SU-DHL-6 (cell line): ENCODE measurements at regions not wholly inside any gene's neighbourhood (a gene's known extent, or its start where the extent isn't known, plus 50 kb on each side); places are given as distances from the start of the nearest gene placed in this dataset.
"Not testable (repeated sequence)": the region's sequence is repeated elsewhere in the genome, so short reads cannot be mapped to it uniquely, and the experiment has no call there.

Source experiments
- H2AFZ ChIP-seq: fragments of 200-600 bp; sonication (generic); 2 replicates; pipeline ENCODE4 v1.6.1; 2014; ENCODE audit warnings: low read depth, mild to moderate bottlenecking, moderate library complexity, mixed read lengths, antibody characterized with exemption, low read length; ENCODE audit not compliant: severe bottlenecking
- H3F3A ChIP-seq: fragments of 200-600 bp; shearing (Covaris generic); 2 replicates; pipeline ENCODE4 v1.6.0; 2016; ENCODE audit warnings: antibody characterized with exemption, mild to moderate bottlenecking; ENCODE audit not compliant: insufficient read depth
- H3K27ac ChIP-seq: fragments of 200-600 bp; sonication (generic); 2 replicates; pipeline ENCODE4 v1.5.1; 2016; ENCODE audit warnings: low read depth, mild to moderate bottlenecking, low read length, moderate library complexity, mixed read lengths
- H3K27me3 ChIP-seq: fragments of 200-600 bp; sonication (generic), shearing (Covaris generic); 2 replicates; pipeline ENCODE4 v1.6.0; 2014; ENCODE audit warnings: mild to moderate bottlenecking, low read length
- H3K36me3 ChIP-seq: fragments of 200-600 bp; sonication (generic); 2 replicates; pipeline ENCODE4 v1.6.1; 2014; ENCODE audit warnings: mild to moderate bottlenecking, low read length, mixed read lengths
- H3K4me2 ChIP-seq: fragments of 300-600, 200-600 bp; shearing (Covaris generic), sonication (generic); 2 replicates; pipeline ENCODE4 v1.6.0; 2014; ENCODE audit warnings: low read length, low read depth, mild to moderate bottlenecking; ENCODE audit not compliant: poor library complexity, severe bottlenecking
- H3K4me3 ChIP-seq: fragments of 200-600 bp; sonication (generic); 2 replicates; pipeline ENCODE4 v1.5.1; 2014; ENCODE audit warnings: antibody characterized with exemption, low read length, mild to moderate bottlenecking, mixed read lengths; ENCODE audit not compliant: insufficient read depth, poor library complexity, severe bottlenecking
- H3K79me2 ChIP-seq: fragments of 200-600 bp; sonication (generic); 2 replicates; pipeline ENCODE4 v1.6.1; 2014; ENCODE audit warnings: mild to moderate bottlenecking, low read length, moderate library complexity; ENCODE audit not compliant: insufficient read depth
- H3K9ac ChIP-seq: fragments of 200-600 bp; sonication (generic); 2 replicates; pipeline ENCODE4 v1.7.0; 2014; ENCODE audit warnings: mild to moderate bottlenecking, low read length
- H3K9me2 ChIP-seq: fragments of 200-600 bp; sonication (generic); replicated peaks from 2 replicates; pipeline ENCODE4 v1.6.1; 2014; ENCODE audit warnings: low read length; ENCODE audit not compliant: insufficient read depth
- H3K9me3 ChIP-seq: fragments of 200-600 bp; sonication (generic); 2 replicates; pipeline ENCODE4 v1.6.1; 2014; ENCODE audit warnings: low read length, mixed read lengths; ENCODE audit not compliant: insufficient read depth
- H4K20me1 ChIP-seq: fragments of 200-600 bp; sonication (generic); 2 replicates; pipeline ENCODE4 v1.6.1; 2014; ENCODE audit warnings: low read depth, mild to moderate bottlenecking, antibody characterized with exemption, low read length, moderate library complexity, mixed read lengths

- not testable (repeated sequence) for H3K4me3 ChIP-seq, H3K9me3 ChIP-seq, H3K9me2 ChIP-seq, H3K27me3 ChIP-seq, H2AFZ ChIP-seq, H3F3A ChIP-seq, H3K36me3 ChIP-seq, H3K27ac ChIP-seq, H3K9ac ChIP-seq, H4K20me1 ChIP-seq, H3K4me2 ChIP-seq, H3K79me2 ChIP-seq
Observed at GRCh38 chr7:153989742-153990425, 62.3 kb upstream of the DPP6 start.

GRCh38 chr7:153991471-153991870 is 60.7 kb upstream of the DPP6 start:
- not testable (repeated sequence) for H3K9ac ChIP-seq, H3K36me3 ChIP-seq, H3K9me2 ChIP-seq, H3K4me3 ChIP-seq, H3K27me3 ChIP-seq, H4K20me1 ChIP-seq, H3K9me3 ChIP-seq, H3F3A ChIP-seq, H3K4me2 ChIP-seq, H3K27ac ChIP-seq, H2AFZ ChIP-seq, H3K79me2 ChIP-seq

DNA sequence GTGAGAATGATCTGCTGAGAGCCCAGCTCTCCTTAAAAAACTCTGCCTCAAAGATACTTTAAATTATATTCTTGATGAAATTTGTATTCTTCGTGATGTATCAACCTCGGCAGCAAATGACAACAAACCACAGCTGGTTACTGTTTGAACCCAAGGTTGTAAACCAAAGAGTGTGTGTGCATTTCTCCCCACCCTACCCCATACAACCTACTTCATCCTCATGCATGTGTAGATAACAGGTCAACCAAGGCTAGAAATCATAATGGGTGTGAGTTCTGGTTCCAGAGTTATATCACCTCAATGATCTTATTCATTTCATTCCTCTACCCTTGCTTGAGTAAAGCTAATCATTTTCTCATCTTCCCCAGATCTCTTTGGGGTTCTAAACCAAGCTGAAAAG is 58.8 kb upstream of the DPP6 start:
- H3K79me2 ChIP-seq, H4K20me1 ChIP-seq, H3K27ac ChIP-seq, H3K27me3 ChIP-seq, H3K9me2 ChIP-seq, H3K9me3 ChIP-seq, H3K4me3 ChIP-seq, H3K9ac ChIP-seq, H3F3A ChIP-seq, H3K4me2 ChIP-seq, H2AFZ ChIP-seq, H3K36me3 ChIP-seq: not testable (repeated sequence)

GRCh38 chr7:153998896-153999295 is 53.3 kb upstream of the DPP6 start:
- not testable (repeated sequence) for H3F3A ChIP-seq, H3K36me3 ChIP-seq, H3K27me3 ChIP-seq

More at GRCh38 chr7:153998896-153999295, 53.3 kb upstream of the DPP6 start:
- not testable (repeated sequence) for H3K9ac ChIP-seq, H3K4me3 ChIP-seq, H4K20me1 ChIP-seq, H3K4me2 ChIP-seq, H3K27ac ChIP-seq, H3K79me2 ChIP-seq, H3K9me3 ChIP-seq, H2AFZ ChIP-seq, H3K9me2 ChIP-seq
